ENCODE measurements at regions not wholly inside any gene's neighbourhood (a gene's known extent, or its start where the extent isn't known, plus 50 kb on each side); places are given as distances from the start of the nearest gene placed in this dataset.
"Not testable (repeated sequence)": the region's sequence is repeated elsewhere in the genome, so short reads cannot be mapped to it uniquely, and the experiment has no call there.

GRCh38 chr14:19238584-19238983 is 195.6 kb downstream of the POTEG start:
- not testable (repeated sequence) for DNase-seq (ENCODE audit: extremely low read depth, low read depth)

- not testable (repeated sequence) for DNase-seq (ENCODE audit: extremely low read depth, low read depth)
These were observed 194.2 kb downstream of the POTEG start for GRCh38 chr14:19239981-19240380.

DNA sequence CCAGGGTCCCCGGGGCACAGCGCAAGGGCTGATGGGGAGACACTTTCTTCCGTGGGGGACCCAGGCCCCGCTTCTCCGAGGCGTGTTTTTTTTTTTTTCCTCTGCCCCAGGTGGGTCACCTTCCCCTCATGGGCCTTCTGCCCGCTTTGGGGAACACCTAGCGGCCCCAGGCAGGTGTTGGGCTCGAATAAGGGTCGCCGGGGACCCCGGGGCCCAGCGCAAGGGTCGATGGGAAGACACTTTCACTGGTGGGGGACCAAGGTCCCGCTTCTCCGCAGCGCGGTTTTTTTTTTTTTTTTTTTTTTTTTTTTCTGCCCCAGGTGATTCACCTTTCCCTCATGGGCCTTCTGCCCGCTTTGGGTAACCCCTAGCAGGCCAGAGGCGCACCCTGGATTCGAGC is 193.8 kb downstream of the POTEG start:
- not testable (repeated sequence) for DNase-seq (ENCODE audit: extremely low read depth, low read depth)

DNA sequence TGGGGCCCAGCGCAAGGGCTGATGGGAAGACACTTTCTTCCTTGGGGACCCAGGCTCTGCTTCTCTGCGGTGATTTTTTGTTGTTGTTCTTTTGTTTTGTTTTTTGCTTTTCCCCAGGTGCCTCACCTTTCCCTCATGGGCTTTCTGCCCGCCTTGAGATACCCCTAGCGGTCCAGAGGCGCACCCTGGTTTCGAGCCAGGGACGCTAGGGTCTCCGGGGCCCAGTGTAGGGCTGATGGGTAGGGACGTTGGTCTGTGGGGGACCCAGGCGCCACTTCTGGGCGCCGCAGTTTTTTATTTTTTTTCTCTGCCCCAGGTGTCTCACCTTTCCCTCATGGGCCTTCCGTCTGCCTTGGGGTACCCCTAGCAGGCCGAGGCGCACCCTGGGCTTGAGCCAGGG is 192.7 kb downstream of the POTEG start:
- not testable (repeated sequence) for DNase-seq (ENCODE audit: extremely low read depth, low read depth)

- not testable (repeated sequence) for DNase-seq (ENCODE audit: extremely low read depth, low read depth)
These were observed 191.6 kb downstream of the POTEG start for GRCh38 chr14:19242529-19242928.

- not testable (repeated sequence) for DNase-seq (ENCODE audit: extremely low read depth, low read depth)
These were observed 167.2 kb downstream of the POTEG start for GRCh38 chr14:19266908-19267307.

GRCh38 chr14:19267636-19268035 is 166.5 kb downstream of the POTEG start:
- not testable (repeated sequence) for DNase-seq (ENCODE audit: extremely low read depth, low read depth)

DNA sequence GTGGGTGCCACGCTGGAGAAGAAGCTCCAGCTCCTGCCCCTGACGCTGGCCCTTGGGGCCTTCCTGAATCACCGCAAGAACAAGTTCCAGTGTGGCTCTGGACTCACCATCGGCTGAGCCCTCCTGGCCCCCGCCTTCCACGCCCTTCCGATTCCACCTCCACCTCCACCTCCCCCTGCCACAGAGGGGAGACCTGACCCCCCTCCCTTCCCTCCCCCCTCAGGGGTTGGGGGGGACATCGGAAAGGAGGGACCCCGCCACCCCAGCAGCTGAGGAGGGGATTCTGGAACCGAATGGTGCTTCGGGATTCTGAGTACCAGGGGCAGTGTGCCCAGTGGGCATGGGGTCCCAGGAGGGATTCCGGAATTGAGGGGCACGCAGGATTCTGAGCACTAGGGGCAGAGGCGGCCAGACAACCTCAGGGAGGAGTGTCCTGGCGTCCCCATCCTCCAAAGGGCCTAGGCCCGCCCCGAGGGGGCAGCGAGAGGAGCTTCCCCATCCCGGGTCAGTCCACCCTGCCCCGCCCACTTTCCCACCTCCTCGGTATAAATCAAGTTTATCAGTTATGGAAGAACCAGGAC is 166.0 kb downstream of the POTEG start:
- DNase-seq (ENCODE audit: extremely low read depth, low read depth), result not testable (repeated sequence)

GRCh38 chr14:19272235-19272634 is 161.9 kb downstream of the POTEG start:
- not testable (repeated sequence) for DNase-seq (ENCODE audit: extremely low read depth, low read depth)

DNA sequence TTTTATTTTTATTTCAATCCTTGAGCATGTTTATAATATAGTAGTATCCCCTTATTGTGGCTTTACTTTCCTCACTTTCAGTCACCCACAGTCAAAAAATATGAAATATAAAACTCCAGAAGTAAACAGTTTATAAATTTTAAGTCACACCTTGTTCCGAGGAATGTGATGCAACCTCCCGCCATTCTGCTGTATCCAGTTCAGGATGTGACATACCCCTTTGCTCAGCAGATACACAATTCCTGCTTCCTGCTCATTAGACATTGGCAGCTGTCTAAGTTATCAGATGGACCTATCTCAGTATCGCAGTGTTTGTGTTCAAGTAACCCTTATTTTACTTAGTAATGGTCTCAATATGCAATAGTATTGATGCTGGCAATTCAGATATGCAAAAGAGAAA is 144.5 kb downstream of the POTEG start:
- peak; percentile 6 for DNase-seq (ENCODE audit: extremely low read depth, low read depth)

DNA sequence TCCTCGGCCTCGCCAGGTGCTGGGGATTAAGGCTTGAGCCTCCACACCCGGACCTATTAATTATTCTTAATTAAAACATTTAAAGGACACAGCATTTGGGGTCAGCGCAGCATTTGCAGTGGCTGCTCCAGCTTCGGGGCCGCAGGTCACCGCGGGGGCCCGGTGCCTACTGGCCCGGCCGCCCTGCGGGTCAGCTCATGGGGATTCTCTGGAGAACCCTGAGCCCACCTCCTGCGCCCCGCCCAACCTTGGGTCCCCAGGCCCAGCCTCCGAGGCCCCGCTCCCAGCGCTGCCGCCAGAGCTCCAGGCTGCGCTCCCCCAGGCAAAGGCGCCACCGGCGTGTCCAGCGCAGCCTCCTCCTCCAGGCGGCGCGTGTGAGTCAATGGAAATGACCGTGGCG is 133.9 kb downstream of the POTEG start:
- not testable (repeated sequence) for DNase-seq (ENCODE audit: extremely low read depth, low read depth)

DNA sequence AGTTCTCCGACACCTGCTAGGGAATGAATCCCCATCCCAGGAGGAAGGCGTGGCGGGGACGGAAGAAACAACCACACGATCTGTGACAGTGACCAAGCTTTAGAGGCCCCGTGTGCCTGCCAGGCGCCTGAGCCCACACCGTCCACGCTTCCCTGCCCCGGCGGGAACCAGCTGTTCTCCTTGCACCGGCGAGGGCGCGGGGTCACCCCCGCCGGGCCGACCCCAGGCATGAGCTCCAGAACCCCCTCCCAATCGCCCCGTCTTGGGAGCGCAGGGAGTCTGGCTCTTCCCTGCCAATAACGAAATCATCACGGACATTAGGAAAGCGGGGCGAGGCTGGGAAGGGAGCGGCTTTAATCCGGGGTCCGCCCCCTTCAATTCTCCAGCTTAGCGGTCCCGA is 133.3 kb downstream of the POTEG start:
- DNase-seq (ENCODE audit: extremely low read depth, low read depth), result not testable (repeated sequence)

- DNase-seq (ENCODE audit: extremely low read depth, low read depth), result not testable (repeated sequence)
These were observed 130.3 kb downstream of the POTEG start for GRCh38 chr14:19303844-19304243.

DNA sequence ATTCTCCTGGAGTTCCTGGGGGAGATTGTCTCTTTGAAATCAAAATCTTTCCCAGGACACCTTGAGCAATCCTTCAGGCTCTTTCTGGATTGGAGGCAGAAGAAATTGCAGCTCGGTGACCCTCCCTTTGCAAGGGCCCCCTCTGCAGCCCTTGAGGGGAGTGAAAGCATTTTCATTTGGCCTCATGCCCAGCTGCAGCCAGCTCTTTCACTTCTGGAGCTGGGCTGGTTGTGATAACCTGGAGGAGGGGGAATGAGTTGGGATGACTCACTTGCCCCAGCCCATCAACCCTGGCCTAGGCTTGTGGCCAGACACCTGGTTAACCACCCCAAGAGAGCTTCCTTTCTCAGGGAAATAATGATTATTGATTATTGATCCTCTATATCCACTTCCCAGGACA is 129.7 kb downstream of the POTEG start:
- not testable (repeated sequence) for DNase-seq (ENCODE audit: extremely low read depth, low read depth)

- DNase-seq (ENCODE audit: extremely low read depth, low read depth), result not testable (repeated sequence)
These were observed 129.2 kb downstream of the POTEG start for GRCh38 chr14:19304918-19305317.

DNA sequence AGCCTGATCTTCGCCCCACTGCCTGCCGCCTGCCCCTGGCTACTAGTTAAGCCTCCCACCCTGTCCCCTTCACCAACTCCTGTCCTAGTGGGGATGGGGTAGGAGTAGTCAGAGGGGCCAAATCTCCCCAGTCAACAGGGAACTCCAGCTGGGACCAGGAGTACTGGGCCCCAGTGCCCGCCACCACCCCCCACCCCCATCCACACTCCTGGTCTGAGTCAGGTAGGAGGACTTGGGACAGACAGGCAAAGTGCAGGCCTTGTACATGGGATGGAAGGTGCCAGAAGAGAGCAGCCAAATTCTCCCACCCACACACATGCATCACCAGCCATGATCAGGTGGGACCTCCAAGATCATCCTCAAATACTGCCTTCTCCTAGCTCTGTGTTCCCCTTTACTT is 128.4 kb downstream of the POTEG start:
- DNase-seq (ENCODE audit: extremely low read depth, low read depth), result not testable (repeated sequence)

- not testable (repeated sequence) for DNase-seq (ENCODE audit: extremely low read depth, low read depth)
These were observed 127.7 kb downstream of the POTEG start for GRCh38 chr14:19306405-19306804.

- not testable (repeated sequence) for DNase-seq (ENCODE audit: extremely low read depth, low read depth)
These were observed 123.1 kb downstream of the POTEG start for GRCh38 chr14:19311023-19311422.

- DNase-seq (ENCODE audit: extremely low read depth, low read depth), result not testable (repeated sequence)
These were observed 103.5 kb downstream of the POTEG start for GRCh38 chr14:19330678-19331077.

GRCh38 chr14:19337232-19338059 is 96.7 kb downstream of the POTEG start:
- DNase-seq (ENCODE audit: extremely low read depth, low read depth), result not testable (repeated sequence)

- not testable (repeated sequence) for DNase-seq (ENCODE audit: extremely low read depth, low read depth)
These were observed 96.1 kb downstream of the POTEG start for GRCh38 chr14:19338060-19338372.

DNA sequence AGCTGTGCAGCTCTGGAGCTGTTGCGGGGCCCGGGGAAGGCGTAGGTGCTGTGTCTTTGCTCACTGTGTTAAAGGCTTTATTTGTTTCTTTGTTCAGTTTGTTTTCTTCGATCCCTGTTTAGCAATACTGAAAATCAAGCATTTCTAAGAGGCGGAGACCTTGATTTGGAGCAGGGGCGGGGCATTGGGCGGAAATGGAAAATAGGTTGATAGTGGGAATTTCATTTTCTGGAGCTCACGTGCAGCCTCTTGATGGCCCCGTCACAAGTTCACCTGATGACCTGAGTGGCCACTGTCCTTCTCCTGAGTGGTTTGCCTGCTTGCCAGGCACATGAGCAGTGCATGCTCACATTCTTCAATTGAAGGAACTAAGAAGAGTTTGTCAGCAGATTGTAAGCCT is 93.2 kb downstream of the POTEG start:
- not testable (repeated sequence) for DNase-seq (ENCODE audit: extremely low read depth, low read depth)

Data from NCI-H460 (cell line).